ENCODE measurements at regions not wholly inside any gene's neighbourhood (a gene's known extent, or its start where the extent isn't known, plus 50 kb on each side); places are given as distances from the start of the nearest gene placed in this dataset.
A peak's percentile ranks its signal among the peaks of the same experiment; 100 is the strongest.

DNA sequence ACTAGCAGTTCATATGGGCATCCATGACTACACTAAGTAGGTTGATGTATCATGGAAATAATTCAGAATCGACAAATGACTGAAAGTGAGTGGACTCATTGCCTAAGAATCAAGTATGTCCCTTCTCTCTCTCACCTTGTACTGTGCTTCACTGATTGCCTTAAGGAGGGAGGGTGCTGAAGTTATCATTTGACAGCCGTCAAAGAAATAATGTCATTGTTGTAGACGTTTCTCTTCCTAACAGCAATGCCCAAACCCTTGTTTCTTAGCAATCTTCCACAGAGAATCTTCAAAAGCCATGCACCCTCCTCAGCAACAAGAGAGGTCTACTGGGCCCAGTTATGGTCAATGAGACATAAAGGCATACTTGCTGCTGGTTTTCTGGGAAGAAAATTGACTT is 785.0 kb downstream of the SUCLG1 start:
- H3K36me3 Mint-ChIP-seq = no peaks in the 10 kb centered on the region
- H3K9me3 Mint-ChIP-seq = peaks cover 6 to 30% (median 12%) of the 10 kb centered on the region in 7 donors
- H3K27ac Mint-ChIP-seq = no peak overlapping the region
- H3K27me3 Mint-ChIP-seq = no peaks in the 10 kb centered on the region
- DNase-seq = no peak
- no peaks in the 10 kb centered on the region for H3K4me1 Mint-ChIP-seq
- no peak for ATAC-seq (ENCODE audit: low read depth in 2 of 2)
- no peak overlapping the region for H3K4me3 Mint-ChIP-seq

DNA sequence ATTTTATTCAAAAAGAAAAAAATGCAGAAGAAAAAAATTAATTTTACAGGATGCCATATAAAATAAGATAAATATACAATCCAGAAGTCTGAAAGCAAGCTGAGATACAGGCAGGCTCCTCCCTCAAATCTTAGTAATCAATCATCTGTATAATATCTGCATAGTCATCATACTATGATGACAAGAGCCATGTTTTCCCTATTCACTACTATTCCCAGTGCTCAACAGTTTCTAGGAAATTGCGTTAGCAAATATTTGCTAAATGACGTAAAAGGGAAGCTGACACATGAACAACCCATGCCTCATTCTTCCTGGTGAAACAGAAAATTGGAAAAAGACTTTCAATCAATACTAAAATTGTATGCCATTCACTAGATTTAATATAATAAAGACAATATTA is 793.2 kb downstream of the SUCLG1 start:
- Mint-ChIP-seq H3K4me3 (no peak overlapping the region), H3K27ac (no peak overlapping the region), H3K9me3 (peaks cover 0 to 6% (median 0%) of the 10 kb centered on the region in 7 donors), H3K4me1 (no peaks in the 10 kb centered on the region), H3K27me3 (no peaks in the 10 kb centered on the region), H3K36me3 (no peaks in the 10 kb centered on the region)
- no peak for DNase-seq
- no peak for ATAC-seq (ENCODE audit: low read depth in 2 of 2)

DNA sequence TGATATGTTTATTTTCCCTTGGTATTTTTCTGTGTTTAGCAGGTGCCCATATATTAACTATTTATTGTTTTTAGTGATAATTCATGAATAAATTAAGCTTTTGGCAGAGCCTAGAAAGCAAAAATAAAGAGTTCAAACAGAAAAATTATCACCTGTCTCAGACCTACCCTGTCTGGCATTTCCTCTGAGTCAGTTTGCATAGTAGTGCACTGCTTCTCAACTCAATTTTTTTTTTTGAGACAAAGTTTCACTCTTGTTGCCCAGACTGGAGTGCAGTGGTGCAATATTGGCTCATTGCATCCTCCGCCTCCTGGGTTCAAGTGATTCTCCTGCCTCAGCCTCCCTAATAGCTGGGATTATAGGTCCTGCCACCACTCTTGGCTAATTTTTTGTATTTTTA is 793.9 kb downstream of the SUCLG1 start:
- Mint-ChIP-seq H3K4me1 (no peaks in the 10 kb centered on the region), H3K4me3 (no peak overlapping the region), H3K27ac (no peak overlapping the region), H3K36me3 (no peaks in the 10 kb centered on the region), H3K9me3 (peaks cover 0 to 6% (median 0%) of the 10 kb centered on the region in 7 donors), H3K27me3 (no peaks in the 10 kb centered on the region)
- ATAC-seq (ENCODE audit: low read depth in 2 of 2) (no peak), DNase-seq (no peak)

DNA sequence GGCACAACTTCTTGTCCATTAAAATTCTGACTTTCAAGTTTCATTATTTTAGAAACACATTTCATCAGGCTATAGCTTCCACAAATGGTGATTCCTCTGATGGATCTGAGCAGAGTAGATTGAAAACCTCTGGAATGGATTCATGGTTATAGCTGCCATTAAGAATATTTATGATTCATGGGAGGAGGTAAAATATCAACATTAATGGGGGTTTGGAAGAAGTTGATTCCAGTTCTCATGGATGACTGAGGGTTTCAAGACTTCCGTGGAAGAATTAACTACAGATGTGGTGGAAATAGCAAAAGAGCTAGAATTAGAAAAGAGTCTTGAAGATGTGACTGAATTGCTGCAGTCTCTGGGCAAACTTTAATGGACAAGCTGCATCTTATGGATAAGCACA is 797.4 kb downstream of the SUCLG1 start:
- DNase-seq (no peak), ATAC-seq (ENCODE audit: low read depth in 2 of 2) (no peak)
- Mint-ChIP-seq H3K4me1 (no peaks in the 10 kb centered on the region), H3K9me3 (peaks cover 0 to 4% (median 0%) of the 10 kb centered on the region in 7 donors), H3K4me3 (no peak overlapping the region), H3K36me3 (no peaks in the 10 kb centered on the region), H3K27me3 (no peaks in the 10 kb centered on the region), H3K27ac (no peak overlapping the region)

DNA sequence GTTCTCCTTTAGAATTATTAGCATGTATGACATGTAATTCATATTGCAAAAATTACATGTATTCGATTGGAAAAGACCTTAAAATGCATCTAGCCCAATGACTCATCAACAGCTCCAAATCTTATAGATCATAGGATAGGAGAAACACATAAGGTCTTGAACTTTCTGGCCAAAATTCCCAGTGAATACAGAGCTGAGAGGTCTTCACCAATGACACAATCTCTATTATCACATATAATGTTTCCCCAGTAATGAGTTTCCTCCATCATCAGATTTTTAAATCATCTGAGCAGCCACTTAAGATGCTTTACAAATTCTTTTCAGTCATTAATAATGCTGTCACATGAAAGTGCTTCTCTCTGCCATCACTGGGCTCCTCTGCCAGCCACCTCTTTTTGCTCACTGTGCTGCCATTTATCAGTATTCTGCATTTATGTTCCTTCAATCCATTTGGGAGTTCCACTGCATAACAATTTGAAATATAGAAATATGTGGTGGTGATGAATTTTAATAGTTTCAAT is 804.9 kb downstream of the SUCLG1 start:
- DNase-seq (no peak), ATAC-seq (ENCODE audit: low read depth in 2 of 2) (no peak)
- Mint-ChIP-seq H3K36me3 (no peaks in the 10 kb centered on the region), H3K27ac (peak overlapping the region in 1 of 6 donors; percentile 58), H3K9me3 (peaks cover 0 to 3% (median 0%) of the 10 kb centered on the region in 7 donors), H3K27me3 (no peaks in the 10 kb centered on the region), H3K4me3 (no peak overlapping the region), H3K4me1 (no peaks in the 10 kb centered on the region)

DNA sequence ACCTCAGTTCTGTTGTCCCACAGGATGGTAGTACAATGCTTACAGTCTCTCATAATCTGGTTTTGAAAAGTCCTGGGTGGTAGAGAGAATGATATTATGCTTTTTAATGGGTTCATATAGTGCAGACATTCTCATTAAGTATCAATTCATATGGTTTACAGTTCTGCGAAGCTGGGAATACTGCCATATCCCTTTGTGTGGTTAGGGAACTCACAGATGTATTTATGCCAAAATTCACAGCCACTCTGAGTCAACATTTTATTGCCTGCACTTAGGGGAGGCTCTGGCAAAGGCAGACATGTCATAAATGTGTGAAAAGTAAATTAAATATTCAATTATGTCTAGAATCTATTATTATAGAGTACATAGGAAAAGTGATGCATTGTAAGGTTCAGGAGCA is 808.2 kb downstream of the SUCLG1 start:
- Mint-ChIP-seq H3K27ac (no peak overlapping the region), H3K36me3 (no peaks in the 10 kb centered on the region), H3K4me1 (no peaks in the 10 kb centered on the region), H3K4me3 (no peak overlapping the region), H3K27me3 (no peaks in the 10 kb centered on the region), H3K9me3 (peaks cover 0 to 4% (median 0%) of the 10 kb centered on the region in 7 donors)
- no peak for DNase-seq
- ATAC-seq (ENCODE audit: low read depth in 2 of 2) = no peak

DNA sequence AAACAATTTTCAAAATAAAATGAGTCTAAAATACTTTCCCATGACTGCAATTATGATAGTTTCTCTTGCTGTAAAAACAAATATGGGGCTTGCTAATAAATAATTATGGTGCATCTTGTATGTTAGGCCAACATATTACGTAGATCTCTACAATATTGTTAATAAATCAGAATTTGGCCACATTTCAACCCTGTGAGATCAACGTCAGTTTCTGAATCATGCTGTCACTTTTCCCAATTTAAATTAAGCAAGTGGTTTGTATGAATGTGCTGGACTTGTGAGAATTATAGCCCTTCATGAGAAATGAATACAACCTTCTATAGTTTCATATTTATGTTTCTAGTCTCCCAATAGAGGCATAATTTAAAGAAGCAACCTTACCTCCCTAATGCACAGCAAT is 808.9 kb downstream of the SUCLG1 start:
- H3K4me1 Mint-ChIP-seq = no peaks in the 10 kb centered on the region
- DNase-seq (no peak), ATAC-seq (ENCODE audit: low read depth in 2 of 2) (no peak)
- H3K27ac Mint-ChIP-seq = no peak overlapping the region
- H3K4me3 Mint-ChIP-seq = no peak overlapping the region
- no peaks in the 10 kb centered on the region for H3K36me3 Mint-ChIP-seq
- H3K27me3 Mint-ChIP-seq = no peaks in the 10 kb centered on the region
- peaks cover 0 to 4% (median 0%) of the 10 kb centered on the region in 7 donors for H3K9me3 Mint-ChIP-seq

DNA sequence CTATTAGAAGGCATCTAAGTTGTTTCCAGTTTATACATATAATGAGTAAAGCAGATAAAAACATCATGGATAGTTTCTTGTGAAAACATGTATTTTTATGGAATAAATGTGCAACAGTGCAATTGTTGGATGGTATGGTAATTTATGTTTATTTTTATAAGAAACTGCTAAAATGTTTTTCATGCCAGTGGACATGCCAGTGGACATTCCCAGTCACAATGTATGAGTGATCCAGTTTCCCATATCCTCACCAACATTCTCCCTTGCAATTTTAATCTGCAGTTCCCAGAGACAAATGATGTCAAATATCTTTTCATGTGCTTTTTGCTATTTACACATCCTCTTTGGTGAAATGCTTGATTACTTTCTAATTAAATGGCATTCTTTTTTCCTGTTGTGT is 818.6 kb downstream of the SUCLG1 start:
- no peaks in the 10 kb centered on the region for H3K4me1 Mint-ChIP-seq
- no peak for DNase-seq
- H3K9me3 Mint-ChIP-seq = peaks cover 0 to 9% (median 3%) of the 10 kb centered on the region in 7 donors
- H3K4me3 Mint-ChIP-seq = no peak overlapping the region
- H3K27me3 Mint-ChIP-seq = no peaks in the 10 kb centered on the region
- no peaks in the 10 kb centered on the region for H3K36me3 Mint-ChIP-seq
- no peak overlapping the region for H3K27ac Mint-ChIP-seq
- no peak for ATAC-seq (ENCODE audit: low read depth in 2 of 2)

DNA sequence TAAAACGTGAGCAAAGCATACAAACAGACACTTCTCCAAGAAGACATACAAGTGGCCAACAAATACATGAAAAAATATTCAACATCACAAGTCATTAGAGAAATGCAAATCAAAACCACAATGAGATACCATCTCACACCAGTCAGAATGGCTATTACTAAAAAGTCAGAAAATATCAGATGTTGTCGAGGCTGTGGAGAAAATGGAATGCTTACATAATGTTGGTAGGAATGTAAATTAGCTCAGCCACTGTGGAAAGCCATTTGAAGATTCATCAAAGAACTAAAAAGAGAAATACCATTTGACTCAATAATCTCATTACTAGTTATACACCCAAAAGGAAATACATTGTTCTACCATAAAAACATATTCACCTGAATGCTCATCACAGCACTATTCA is 825.7 kb downstream of the SUCLG1 start:
- Mint-ChIP-seq H3K4me3 (no peak overlapping the region), H3K4me1 (no peaks in the 10 kb centered on the region), H3K36me3 (no peaks in the 10 kb centered on the region), H3K9me3 (peaks cover 2 to 9% (median 6%) of the 10 kb centered on the region in 7 donors), H3K27me3 (no peaks in the 10 kb centered on the region), H3K27ac (no peak overlapping the region)
- ATAC-seq (ENCODE audit: low read depth in 2 of 2) (no peak), DNase-seq (no peak)

DNA sequence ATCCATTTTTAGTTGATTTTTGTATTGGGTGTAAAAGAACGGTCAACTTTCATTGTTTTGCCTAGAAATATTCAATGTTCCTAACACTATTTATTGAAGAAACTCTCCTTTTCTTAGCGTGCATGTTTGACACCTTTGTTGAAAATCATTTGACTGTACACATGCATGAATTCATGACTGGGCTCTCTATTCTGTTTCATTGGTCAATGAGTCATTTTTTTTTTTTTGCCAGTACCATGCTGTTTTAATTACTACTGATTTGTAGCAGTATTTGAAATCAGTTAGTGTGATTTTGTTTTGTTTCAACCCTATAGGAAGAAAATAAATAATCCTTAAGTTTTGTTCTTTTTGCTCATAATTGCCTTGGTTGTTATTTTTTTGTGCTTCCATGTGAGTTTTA is 828.7 kb downstream of the SUCLG1 start:
- H3K36me3 Mint-ChIP-seq = no peaks in the 10 kb centered on the region
- H3K4me1 Mint-ChIP-seq = no peaks in the 10 kb centered on the region
- H3K27me3 Mint-ChIP-seq = no peaks in the 10 kb centered on the region
- H3K27ac Mint-ChIP-seq = no peak overlapping the region
- ATAC-seq (ENCODE audit: low read depth in 2 of 2) = no peak
- DNase-seq = no peak
- no peak overlapping the region for H3K4me3 Mint-ChIP-seq
- H3K9me3 Mint-ChIP-seq = peaks cover 2 to 10% (median 6%) of the 10 kb centered on the region in 7 donors

DNA sequence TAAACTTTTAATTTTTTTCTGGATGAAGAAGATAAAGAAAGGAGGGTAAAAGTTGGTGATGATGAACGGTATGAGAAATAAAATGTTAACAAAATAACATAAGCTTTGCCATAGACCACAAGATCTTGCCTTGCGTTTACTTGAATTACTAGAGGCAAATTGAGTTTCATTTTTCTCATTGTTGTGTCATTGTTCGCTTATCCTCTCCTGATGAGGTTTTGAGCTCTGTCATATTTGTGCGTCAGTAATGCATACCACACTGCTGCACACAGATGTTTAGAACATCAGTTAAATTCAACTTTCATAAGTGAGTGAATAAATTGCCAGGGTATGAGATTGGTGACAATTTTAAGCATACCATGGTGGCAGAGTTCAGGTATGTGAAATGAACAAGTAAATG is 843.6 kb downstream of the SUCLG1 start:
- ATAC-seq (ENCODE audit: low read depth in 2 of 2) (no peak), DNase-seq (no peak)
- H3K9me3 Mint-ChIP-seq = peaks cover 5 to 20% (median 7%) of the 10 kb centered on the region in 7 donors
- no peaks in the 10 kb centered on the region for H3K36me3 Mint-ChIP-seq
- no peak overlapping the region for H3K27ac Mint-ChIP-seq
- no peaks in the 10 kb centered on the region for H3K27me3 Mint-ChIP-seq
- no peaks in the 10 kb centered on the region for H3K4me1 Mint-ChIP-seq
- H3K4me3 Mint-ChIP-seq = no peak overlapping the region

DNA sequence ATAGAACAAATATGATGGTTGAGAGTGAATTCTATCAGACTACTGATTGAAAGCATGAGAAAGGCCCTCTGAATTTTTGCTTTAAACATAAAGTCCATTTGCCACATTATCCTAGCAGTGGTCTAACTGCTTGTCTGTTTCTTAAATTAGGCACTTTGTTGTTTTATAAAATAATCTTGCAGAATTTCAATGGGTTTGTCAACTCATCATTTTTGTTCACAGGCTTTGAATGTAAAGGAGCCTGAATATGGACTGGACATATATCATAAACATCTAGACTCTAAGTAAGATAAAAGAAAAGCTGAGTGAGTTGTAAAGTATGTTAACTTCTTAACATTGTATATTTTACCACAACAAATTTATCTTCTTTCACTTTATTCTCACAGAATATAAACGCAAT is 845.9 kb downstream of the SUCLG1 start:
- ATAC-seq (ENCODE audit: low read depth in 2 of 2) = no peak
- Mint-ChIP-seq H3K27me3 (no peaks in the 10 kb centered on the region), H3K27ac (no peak overlapping the region), H3K4me1 (no peaks in the 10 kb centered on the region), H3K4me3 (no peak overlapping the region), H3K9me3 (peaks cover 0 to 21% (median 9%) of the 10 kb centered on the region in 7 donors), H3K36me3 (peaks cover 0 to 6% of the 10 kb centered on the region in 2 donors)
- DNase-seq = no peak

DNA sequence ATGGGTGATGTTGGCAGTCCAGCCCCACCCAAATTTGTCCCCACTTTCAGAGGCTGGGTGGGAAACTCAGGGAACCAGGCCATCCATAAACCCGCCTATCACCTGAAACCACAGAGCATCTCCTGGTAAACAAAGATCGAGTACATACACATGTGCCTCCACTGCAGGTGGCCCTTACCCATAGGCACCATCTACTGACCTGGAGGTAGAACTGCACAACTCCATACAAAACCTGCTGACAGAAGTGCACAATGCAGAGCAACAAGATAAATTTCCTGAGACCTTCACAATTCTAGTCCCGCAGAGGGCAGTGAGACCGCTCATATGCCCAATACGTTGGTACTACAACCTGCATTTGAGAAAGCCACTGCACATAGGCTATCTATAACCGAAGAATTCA is 856.3 kb downstream of the SUCLG1 start:
- Mint-ChIP-seq H3K27ac (no peak overlapping the region), H3K36me3 (no peaks in the 10 kb centered on the region), H3K4me1 (no peaks in the 10 kb centered on the region), H3K27me3 (no peaks in the 10 kb centered on the region), H3K4me3 (no peak overlapping the region), H3K9me3 (peaks cover 2 to 15% (median 4%) of the 10 kb centered on the region in 7 donors)
- no peak for DNase-seq
- no peak for ATAC-seq (ENCODE audit: low read depth in 2 of 2)

DNA sequence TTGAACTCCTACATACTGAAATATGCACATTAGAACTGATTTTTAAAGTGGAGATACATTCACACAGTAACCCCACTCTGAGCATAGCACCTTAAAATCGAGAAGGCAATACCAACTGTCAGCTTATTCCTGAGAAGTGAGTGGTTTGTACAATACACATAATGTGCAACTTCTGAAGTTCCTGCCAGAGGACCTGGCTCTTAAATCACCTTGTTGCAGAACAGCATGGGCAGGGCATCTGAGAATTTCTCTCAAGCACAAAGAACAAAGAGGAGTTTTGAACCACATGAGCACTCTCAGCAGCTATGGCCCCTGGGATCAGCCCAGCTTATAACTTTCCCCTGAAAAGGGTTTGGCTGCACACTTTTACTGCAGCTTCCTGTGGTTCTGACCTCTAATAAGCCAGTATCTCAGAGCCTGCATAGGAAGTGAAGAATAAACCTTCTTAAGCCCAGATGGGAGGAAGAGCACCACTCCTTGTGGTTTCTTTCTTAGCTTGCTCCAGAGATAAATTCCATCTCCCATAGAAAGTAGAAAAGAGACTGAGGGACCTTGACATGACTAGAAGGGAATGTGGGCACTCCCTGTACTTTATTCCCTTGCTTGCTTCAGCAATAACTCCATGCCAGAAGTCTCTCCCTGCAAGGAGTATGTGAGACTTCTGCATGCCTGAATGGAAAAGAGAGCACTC is 862.3 kb downstream of the SUCLG1 start:
- Mint-ChIP-seq H3K9me3 (peaks cover 0 to 6% (median 4%) of the 10 kb centered on the region in 7 donors), H3K27me3 (no peaks in the 10 kb centered on the region), H3K4me1 (no peaks in the 10 kb centered on the region), H3K27ac (no peak overlapping the region), H3K4me3 (no peak overlapping the region), H3K36me3 (no peaks in the 10 kb centered on the region)
- ATAC-seq (ENCODE audit: low read depth in 2 of 2) = no peak
- DNase-seq = no peak

All from naive B cell (primary cell).